ENCODE measurements at regions not wholly inside any gene's neighbourhood (a gene's known extent, or its start where the extent isn't known, plus 50 kb on each side); places are given as distances from the start of the nearest gene placed in this dataset.

DNA sequence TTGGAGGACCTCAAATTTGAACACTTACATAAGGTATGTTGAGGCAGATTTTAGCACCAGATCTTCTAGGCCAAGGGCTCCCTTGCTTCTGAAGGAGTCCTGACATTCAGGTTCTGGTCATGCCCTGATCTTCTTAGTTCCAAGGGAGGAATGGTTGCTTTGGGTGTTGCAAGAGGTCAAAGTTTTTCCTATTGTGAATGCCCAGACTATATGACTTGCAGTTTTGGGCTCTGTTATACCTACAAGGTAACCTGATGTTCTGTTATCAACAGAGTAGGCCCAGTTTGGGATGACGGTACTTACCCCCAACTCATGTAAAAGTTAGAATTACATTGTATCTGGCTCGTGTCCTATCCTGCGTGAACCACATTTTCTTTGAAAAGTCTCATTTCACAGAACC is 69.1 kb upstream of the COCH start:
- Histone ChIP-seq H3K4me1 (ENCODE audit: control insufficient read depth, insufficient read depth, low read length) (no peaks in the 10 kb centered on the region), H2AFZ (replicated peaks; ENCODE audit: low read length, poor library complexity) (no peak overlapping the region), H3K9me3 (ENCODE audit: control insufficient read depth, insufficient read depth, low read length) (no peaks in the 10 kb centered on the region), H3K27ac (ENCODE audit: insufficient read depth, low read length) (no peak overlapping the region), H4K91ac (ENCODE audit: insufficient read depth, low read depth, low read length) (no peak overlapping the region), H2AK5ac (ENCODE audit: low read depth, low read length) (no peak overlapping the region), H3K27me3 (ENCODE audit: control insufficient read depth, insufficient read depth, low read length) (peaks cover 1% of the 10 kb centered on the region), H3K79me1 (ENCODE audit: low read depth in 1 of 2, low read length in 2 of 2) (no peaks in the 10 kb centered on the region), H3K36me3 (ENCODE audit: control insufficient read depth, insufficient read depth, low read length) (no peaks in the 10 kb centered on the region), H4K20me1 (ENCODE audit: insufficient read depth, low read length) (no peaks in the 10 kb centered on the region), H3K4ac (ENCODE audit: low read depth, low read length) (no peak overlapping the region), H3K14ac (replicated peaks; ENCODE audit: low read depth, low read length) (no peak overlapping the region), H2AK9ac (replicated peaks; ENCODE audit: low read depth, low read length, poor library complexity) (no peak overlapping the region), H4K8ac (ENCODE audit: low read depth in 2 of 2, low read length in 2 of 2) (no peak overlapping the region), H2BK5ac (ENCODE audit: low read depth, low read length, poor library complexity, severe bottlenecking) (no peak overlapping the region), H2BK20ac (ENCODE audit: low read depth, low read length) (no peak overlapping the region), H3K9me1 (ENCODE audit: insufficient read depth, low read length) (no peaks in the 10 kb centered on the region), H2BK15ac (ENCODE audit: low read depth, low read length) (no peak overlapping the region), H3K18ac (ENCODE audit: low read depth, low read length) (no peak overlapping the region), H3K56ac (ENCODE audit: extremely low read depth, insufficient read depth, low read length) (no peak overlapping the region), H4K5ac (ENCODE audit: low read depth, low read length) (no peak overlapping the region), H3K4me2 (ENCODE audit: low read depth, low read length) (no peak overlapping the region), H3K23ac (ENCODE audit: low read depth, low read length) (no peak overlapping the region), H3K9ac (ENCODE audit: low read depth, low read length) (no peak overlapping the region), H3K4me3 (ENCODE audit: insufficient read depth, low read depth, low read length) (no peak overlapping the region), H2BK120ac (ENCODE audit: low read depth, low read length) (no peak overlapping the region)
- ChIA-PET CTCF (no interaction called here), POLR2A (ENCODE audit: unreplicated experiment) (no interaction called here)
- dilution Hi-C loops (cut with HindIII; ENCODE audit: low sequenced_read_pairs, unreplicated experiment) (no loop called here), intact Hi-C loops (cut with micrococcal nuclease) (no loop called here), in situ Hi-C loops (cut with MboI; ENCODE audit: low sequenced_read_pairs) (no loop called here)
- DNase-seq: no peak
- no peak for ATAC-seq (ENCODE audit: low read depth)
- no CpG with 5 or more reads among the region's 3 CpGs for WGBS, 2 experiments (ENCODE audit: extremely low coverage in 2 of 2, insufficient read length in 1 of 2)
- BruUV-seq (replicated peaks): no TSS peak
- TF ChIP-seq, protein P1, sequence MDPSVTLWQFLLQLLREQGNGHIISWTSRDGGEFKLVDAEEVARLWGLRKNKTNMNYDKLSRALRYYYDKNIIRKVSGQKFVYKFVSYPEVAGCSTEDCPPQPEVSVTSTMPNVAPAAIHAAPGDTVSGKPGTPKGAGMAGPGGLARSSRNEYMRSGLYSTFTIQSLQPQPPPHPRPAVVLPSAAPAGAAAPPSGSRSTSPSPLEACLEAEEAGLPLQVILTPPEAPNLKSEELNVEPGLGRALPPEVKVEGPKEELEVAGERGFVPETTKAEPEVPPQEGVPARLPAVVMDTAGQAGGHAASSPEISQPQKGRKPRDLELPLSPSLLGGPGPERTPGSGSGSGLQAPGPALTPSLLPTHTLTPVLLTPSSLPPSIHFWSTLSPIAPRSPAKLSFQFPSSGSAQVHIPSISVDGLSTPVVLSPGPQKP (IDR thresholded peaks at IDR 0.05; ENCODE audit: borderline replicate concordance, low read depth, low read length): no peak
- TF ChIP-seq, protein P2, sequence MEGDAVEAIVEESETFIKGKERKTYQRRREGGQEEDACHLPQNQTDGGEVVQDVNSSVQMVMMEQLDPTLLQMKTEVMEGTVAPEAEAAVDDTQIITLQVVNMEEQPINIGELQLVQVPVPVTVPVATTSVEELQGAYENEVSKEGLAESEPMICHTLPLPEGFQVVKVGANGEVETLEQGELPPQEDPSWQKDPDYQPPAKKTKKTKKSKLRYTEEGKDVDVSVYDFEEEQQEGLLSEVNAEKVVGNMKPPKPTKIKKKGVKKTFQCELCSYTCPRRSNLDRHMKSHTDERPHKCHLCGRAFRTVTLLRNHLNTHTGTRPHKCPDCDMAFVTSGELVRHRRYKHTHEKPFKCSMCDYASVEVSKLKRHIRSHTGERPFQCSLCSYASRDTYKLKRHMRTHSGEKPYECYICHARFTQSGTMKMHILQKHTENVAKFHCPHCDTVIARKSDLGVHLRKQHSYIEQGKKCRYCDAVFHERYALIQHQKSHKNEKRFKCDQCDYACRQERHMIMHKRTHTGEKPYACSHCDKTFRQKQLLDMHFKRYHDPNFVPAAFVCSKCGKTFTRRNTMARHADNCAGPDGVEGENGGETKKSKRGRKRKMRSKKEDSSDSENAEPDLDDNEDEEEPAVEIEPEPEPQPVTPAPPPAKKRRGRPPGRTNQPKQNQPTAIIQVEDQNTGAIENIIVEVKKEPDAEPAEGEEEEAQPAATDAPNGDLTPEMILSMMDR (conservative IDR thresholded peaks at IDR 0.05; ENCODE audit: low read depth, low read length): no peak
- TF ChIP-seq CHD1 (IDR thresholded peaks at IDR 0.05; ENCODE audit: low read depth, low read length) (no peak), FOS (IDR thresholded peaks at IDR 0.05; ENCODE audit: low read depth, low read length) (no peak), MAFK (IDR thresholded peaks at IDR 0.05; ENCODE audit: low read depth, low read length) (no peak), CEBPB (IDR thresholded peaks at IDR 0.05; ENCODE audit: low read depth, low read length) (no peak), RFX5 (IDR thresholded peaks at IDR 0.05; ENCODE audit: low read depth, low read length) (no peak), NFE2L2 (IDR thresholded peaks at IDR 0.05; ENCODE audit: low read depth, low read length) (no peak), SMC3 (IDR thresholded peaks at IDR 0.05; ENCODE audit: low read depth, low read length) (no peak), RAD21 (IDR thresholded peaks at IDR 0.05; ENCODE audit: low read length) (no peak), POLR2A (IDR thresholded peaks at IDR 0.05; ENCODE audit: low read depth, low read length) (no peak), MXI1 (IDR thresholded peaks at IDR 0.05; ENCODE audit: borderline replicate concordance, low read depth, low read length) (no peak), BHLHE40 (IDR thresholded peaks at IDR 0.05; ENCODE audit: low read depth, low read length) (no peak), MAZ (IDR thresholded peaks at IDR 0.05; ENCODE audit: borderline replicate concordance, low read depth, low read length) (no peak), RCOR1 (IDR thresholded peaks at IDR 0.05; ENCODE audit: insufficient replicate concordance, low read length) (no peak)
- TF ChIP-seq, protein P3, sequence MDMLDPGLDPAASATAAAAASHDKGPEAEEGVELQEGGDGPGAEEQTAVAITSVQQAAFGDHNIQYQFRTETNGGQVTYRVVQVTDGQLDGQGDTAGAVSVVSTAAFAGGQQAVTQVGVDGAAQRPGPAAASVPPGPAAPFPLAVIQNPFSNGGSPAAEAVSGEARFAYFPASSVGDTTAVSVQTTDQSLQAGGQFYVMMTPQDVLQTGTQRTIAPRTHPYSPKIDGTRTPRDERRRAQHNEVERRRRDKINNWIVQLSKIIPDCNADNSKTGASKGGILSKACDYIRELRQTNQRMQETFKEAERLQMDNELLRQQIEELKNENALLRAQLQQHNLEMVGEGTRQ (IDR thresholded peaks at IDR 0.05; ENCODE audit: low read depth, low read length): no peak

Measured in IMR-90 (cell line).